HepG2 (cell line): ENCODE measurements at regions not wholly inside any gene's neighbourhood (a gene's known extent, or its start where the extent isn't known, plus 50 kb on each side); places are given as distances from the start of the nearest gene placed in this dataset.

Experiments
- ATF2 ChIP-seq: sonication (generic); formaldehyde crosslinking; IDR thresholded peaks from 2 replicates; pipeline ENCODE4 v1.4.0; 2020; ENCODE audit warnings: missing genetic modification reagents
- EHMT2 ChIP-seq: fragments of 200-600 bp; sonication (generic); IDR thresholded peaks from 2 replicates; pipeline ENCODE4 v1.7.0; 2017; ENCODE audit warnings: antibody characterized with exemption, low read depth, low read length, borderline replicate concordance
- EZH2 ChIP-seq: conservative IDR thresholded peaks from 2 replicates; pipeline ENCODE4 v1.6.1; 2012; ENCODE audit warnings: mild to moderate bottlenecking, low read depth, low read length, moderate library complexity
- FLYWCH1 ChIP-seq: sonication (generic); formaldehyde crosslinking; IDR thresholded peaks from 2 replicates; pipeline ENCODE4 v1.8.1; 2023; ENCODE audit warnings: mild to moderate bottlenecking, missing genetic modification reagents
- FOXM1 ChIP-seq: sonication (generic); formaldehyde crosslinking; IDR thresholded peaks from 2 replicates; pipeline ENCODE4 v1.5.0; 2020; ENCODE audit warnings: missing genetic modification reagents
- HMGXB3 ChIP-seq: sonication (generic); formaldehyde crosslinking; IDR thresholded peaks from 2 replicates; pipeline ENCODE4 v1.4.0; 2020; ENCODE audit warnings: missing genetic modification reagents, borderline replicate concordance
- MAFF ChIP-seq: IDR thresholded peaks from 2 replicates; pipeline ENCODE4 v1.6.1; 2011; ENCODE audit warnings: low read depth, low read length, improper control_type of control experiment
- NCOA1 ChIP-seq: sonication (generic); formaldehyde crosslinking; IDR thresholded peaks from 2 replicates; pipeline ENCODE4 v1.9.0; 2021; ENCODE audit warnings: missing genetic modification reagents
- NFAT5 ChIP-seq: sonication (generic); formaldehyde crosslinking; IDR thresholded peaks from 2 replicates; pipeline ENCODE4 v1.4.0; 2020; ENCODE audit warnings: missing genetic modification reagents
- NONO ChIP-seq, 2 experiments: fragments of 450-650 bp in 1 of 2; sonication (generic) in 1 of 2; formaldehyde crosslinking in 1 of 2; IDR thresholded peaks in 1 of 2; conservative IDR thresholded peaks in 1 of 2; 2 replicates each; pipeline versions ENCODE4 v1.6.1 to v1.8.0; 2017 to 2022; ENCODE audit warnings: mild to moderate bottlenecking in 1 of 2, missing genetic modification reagents in 1 of 2, moderate library complexity in 1 of 2
- SRY ChIP-seq: sonication (generic); formaldehyde crosslinking; IDR thresholded peaks from 2 replicates; pipeline ENCODE4 v1.8.0; 2022; ENCODE audit warnings: mild to moderate bottlenecking, missing genetic modification reagents
- ZIK1 ChIP-seq: sonication (generic); formaldehyde crosslinking; IDR thresholded peaks from 2 replicates; pipeline ENCODE4 v1.5.0; 2020; ENCODE audit warnings: mild to moderate bottlenecking, low read depth, missing genetic modification reagents, borderline replicate concordance
- ZNF552 ChIP-seq: sonication (generic); formaldehyde crosslinking; IDR thresholded peaks from 2 replicates; pipeline ENCODE4 v1.9.0; 2022; ENCODE audit warnings: missing genetic modification reagents, mild to moderate bottlenecking, borderline replicate concordance
- TF ChIP-seq, protein P1 (sequence below): sonication (generic); formaldehyde crosslinking; IDR thresholded peaks from 2 replicates; pipeline ENCODE4 v1.5.0; 2020; ENCODE audit warnings: missing genetic modification reagents

DNA sequence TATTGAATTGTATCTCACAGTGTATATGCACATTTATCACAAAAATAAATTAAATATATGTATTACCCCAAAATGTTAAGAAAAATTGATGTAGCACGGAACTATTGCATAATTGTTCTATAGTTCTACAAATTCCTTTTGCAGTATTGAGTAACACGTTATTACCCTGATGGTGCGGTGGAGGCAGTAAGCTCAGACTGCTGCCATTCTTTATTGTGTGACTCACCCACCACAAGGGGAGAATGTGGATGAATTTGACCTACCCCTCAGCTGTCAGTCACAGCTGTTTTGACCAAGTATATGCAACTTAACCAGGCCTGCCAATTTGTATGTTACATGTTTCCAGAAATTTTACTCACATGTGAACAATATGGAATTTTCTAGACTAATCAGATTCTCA lies 506.6 kb downstream of the SH3BGRL start:
- no peak for TF ChIP-seq EZH2
- TF ChIP-seq, protein P1, sequence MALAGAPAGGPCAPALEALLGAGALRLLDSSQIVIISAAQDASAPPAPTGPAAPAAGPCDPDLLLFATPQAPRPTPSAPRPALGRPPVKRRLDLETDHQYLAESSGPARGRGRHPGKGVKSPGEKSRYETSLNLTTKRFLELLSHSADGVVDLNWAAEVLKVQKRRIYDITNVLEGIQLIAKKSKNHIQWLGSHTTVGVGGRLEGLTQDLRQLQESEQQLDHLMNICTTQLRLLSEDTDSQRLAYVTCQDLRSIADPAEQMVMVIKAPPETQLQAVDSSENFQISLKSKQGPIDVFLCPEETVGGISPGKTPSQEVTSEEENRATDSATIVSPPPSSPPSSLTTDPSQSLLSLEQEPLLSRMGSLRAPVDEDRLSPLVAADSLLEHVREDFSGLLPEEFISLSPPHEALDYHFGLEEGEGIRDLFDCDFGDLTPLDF: no peak
- TF ChIP-seq HMGXB3: no peak
- TF ChIP-seq ZIK1: no peak
- TF ChIP-seq NONO (IDR thresholded peaks at IDR 0.05): no peak
- no peak for TF ChIP-seq NONO (CRISPR knock-in tag; conservative IDR thresholded peaks at IDR 0.05)
- TF ChIP-seq ATF2 (CRISPR knock-in tag): no peak
- TF ChIP-seq MAFF: no peak
- no peak for TF ChIP-seq NFAT5 (CRISPR knock-in tag)
- no peak for TF ChIP-seq FOXM1 (CRISPR knock-in tag)
- no peak for TF ChIP-seq FLYWCH1 (CRISPR knock-in tag)
- no peak for TF ChIP-seq ZNF552
- no peak for TF ChIP-seq NCOA1
- TF ChIP-seq SRY (CRISPR knock-in tag): no peak
- no peak for TF ChIP-seq EHMT2
